ENCODE measurements at regions not wholly inside any gene's neighbourhood (a gene's known extent, or its start where the extent isn't known, plus 50 kb on each side); places are given as distances from the start of the nearest gene placed in this dataset.

DNA sequence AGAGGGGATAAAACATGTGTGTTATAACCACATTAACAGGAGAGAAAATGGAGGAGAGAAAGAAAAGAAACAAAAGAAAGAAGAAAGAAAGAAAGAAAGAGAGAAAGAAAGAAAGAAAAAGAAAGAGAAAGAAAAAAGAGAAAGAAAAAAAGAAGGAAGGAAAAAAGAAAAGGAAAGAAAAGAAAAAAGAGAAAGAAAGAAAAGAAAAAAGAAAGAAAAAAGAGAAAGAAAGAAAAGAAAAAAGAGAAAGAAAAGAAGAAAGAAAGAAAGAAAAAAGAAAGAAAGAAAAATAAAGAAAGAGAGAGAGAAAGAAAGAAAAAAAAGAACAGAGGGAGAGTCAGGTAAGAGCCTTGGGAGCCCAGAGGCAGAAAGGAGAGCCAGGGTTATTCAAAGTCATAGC lies 446.6 kb upstream of the ASIC2 start:
- TF ChIP-seq EZH2 (IDR thresholded peaks at IDR 0.05; ENCODE audit: low read length, missing control alignments): no peak
- TF ChIP-seq, protein P1, sequence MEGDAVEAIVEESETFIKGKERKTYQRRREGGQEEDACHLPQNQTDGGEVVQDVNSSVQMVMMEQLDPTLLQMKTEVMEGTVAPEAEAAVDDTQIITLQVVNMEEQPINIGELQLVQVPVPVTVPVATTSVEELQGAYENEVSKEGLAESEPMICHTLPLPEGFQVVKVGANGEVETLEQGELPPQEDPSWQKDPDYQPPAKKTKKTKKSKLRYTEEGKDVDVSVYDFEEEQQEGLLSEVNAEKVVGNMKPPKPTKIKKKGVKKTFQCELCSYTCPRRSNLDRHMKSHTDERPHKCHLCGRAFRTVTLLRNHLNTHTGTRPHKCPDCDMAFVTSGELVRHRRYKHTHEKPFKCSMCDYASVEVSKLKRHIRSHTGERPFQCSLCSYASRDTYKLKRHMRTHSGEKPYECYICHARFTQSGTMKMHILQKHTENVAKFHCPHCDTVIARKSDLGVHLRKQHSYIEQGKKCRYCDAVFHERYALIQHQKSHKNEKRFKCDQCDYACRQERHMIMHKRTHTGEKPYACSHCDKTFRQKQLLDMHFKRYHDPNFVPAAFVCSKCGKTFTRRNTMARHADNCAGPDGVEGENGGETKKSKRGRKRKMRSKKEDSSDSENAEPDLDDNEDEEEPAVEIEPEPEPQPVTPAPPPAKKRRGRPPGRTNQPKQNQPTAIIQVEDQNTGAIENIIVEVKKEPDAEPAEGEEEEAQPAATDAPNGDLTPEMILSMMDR (conservative IDR thresholded peaks at IDR 0.05 in 1 of 2, IDR thresholded peaks at IDR 0.05 in 1 of 2; ENCODE audit: low read depth in 1 of 2, low read length in 2 of 2): no peak
- H3K4me3 ChIP-seq (replicated peaks in 1 of 4; ENCODE audit: control extremely low read depth in 1 of 4, insufficient read depth in 1 of 4, low read depth in 3 of 4, low read length in 4 of 4): no peak overlapping the region

DNA sequence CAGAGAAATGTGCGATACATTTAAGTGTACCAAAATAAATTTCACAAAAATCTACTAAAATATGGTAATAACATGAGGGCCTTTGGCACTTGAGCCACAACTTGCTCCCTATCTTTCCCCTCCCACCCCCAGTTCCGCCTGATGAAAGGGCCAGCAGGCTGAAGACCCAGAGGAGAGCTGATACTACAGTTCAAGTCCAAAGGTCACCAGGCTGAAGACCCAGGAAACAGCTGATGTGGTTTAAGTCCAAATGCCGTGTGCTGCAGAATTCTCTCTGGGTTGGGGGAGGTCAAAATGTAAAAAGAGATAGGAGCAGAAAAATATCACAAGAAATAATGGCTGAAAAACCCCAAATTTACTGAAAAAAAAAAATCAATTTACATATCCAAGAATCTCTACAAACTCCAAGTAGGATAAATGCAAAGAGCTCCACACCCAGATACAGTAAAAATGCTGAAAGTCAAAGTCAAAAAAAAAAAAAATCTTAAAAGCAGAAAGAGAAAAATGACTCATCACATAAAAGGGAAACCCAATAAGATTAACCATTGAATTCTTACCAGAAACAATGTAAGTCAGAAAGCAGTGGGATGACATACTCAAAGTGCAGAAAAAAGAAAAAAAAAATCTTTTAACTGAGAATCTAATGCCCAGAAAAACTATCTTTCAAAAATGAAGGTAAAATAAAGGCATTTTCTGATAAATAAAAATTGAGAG lies 452.1 kb upstream of the ASIC2 start:
- Histone ChIP-seq H3K9me3 (ENCODE audit: control insufficient read depth, insufficient read depth, low read depth, low read length) (no peaks in the 10 kb centered on the region), H3K4me1 (ENCODE audit: control insufficient read depth, extremely low read depth, insufficient read depth, low read length) (no peaks in the 10 kb centered on the region), H3K79me2 (ENCODE audit: control insufficient read depth, insufficient read depth, low read length) (no peaks in the 10 kb centered on the region), H3K27me3 (ENCODE audit: control insufficient read depth, insufficient read depth, low read length) (no peaks in the 10 kb centered on the region), H3K4me3 (replicated peaks in 1 of 4; ENCODE audit: control extremely low read depth in 1 of 4, insufficient read depth in 1 of 4, low read depth in 3 of 4, low read length in 4 of 4) (no peak overlapping the region), H3K27ac (ENCODE audit: insufficient read depth, low read length) (no peak overlapping the region), H3K36me3 (ENCODE audit: control insufficient read depth, insufficient read depth, low read length) (no peaks in the 10 kb centered on the region), H3K9ac (ENCODE audit: insufficient read depth, low read length) (no peak overlapping the region), H4K20me1 (ENCODE audit: control insufficient read depth, extremely low read depth, insufficient read depth, low read length) (no peaks in the 10 kb centered on the region), H2AFZ (ENCODE audit: low read length) (no peak overlapping the region), H3K4me2 (ENCODE audit: extremely low read depth, insufficient read depth, low read length) (no peak overlapping the region)
- no peak for DNase-seq (ENCODE audit: low read depth in 2 of 2)
- no peak for TF ChIP-seq EZH2 (IDR thresholded peaks at IDR 0.05; ENCODE audit: low read length, missing control alignments)
- TF ChIP-seq, protein P1 (conservative IDR thresholded peaks at IDR 0.05 in 1 of 2, IDR thresholded peaks at IDR 0.05 in 1 of 2; ENCODE audit: low read depth in 1 of 2, low read length in 2 of 2): no peak

More for the DNA sequence above, 446.6 kb upstream of the ASIC2 start:
- no peak for DNase-seq (ENCODE audit: low read depth in 2 of 2)
- H3K4me2 ChIP-seq (ENCODE audit: extremely low read depth, insufficient read depth, low read length): no peak overlapping the region
- H3K79me2 ChIP-seq (ENCODE audit: control insufficient read depth, insufficient read depth, low read length): no peaks in the 10 kb centered on the region
- no peaks in the 10 kb centered on the region for H3K4me1 ChIP-seq (ENCODE audit: control insufficient read depth, extremely low read depth, insufficient read depth, low read length)
- no peak overlapping the region for H3K27ac ChIP-seq (ENCODE audit: insufficient read depth, low read length)
- no peak overlapping the region for H3K9ac ChIP-seq (ENCODE audit: insufficient read depth, low read length)
- H3K9me3 ChIP-seq (ENCODE audit: control insufficient read depth, insufficient read depth, low read depth, low read length): no peaks in the 10 kb centered on the region
- no peaks in the 10 kb centered on the region for H3K27me3 ChIP-seq (ENCODE audit: control insufficient read depth, insufficient read depth, low read length)
- no peak overlapping the region for H2AFZ ChIP-seq (ENCODE audit: low read length)
- H4K20me1 ChIP-seq (ENCODE audit: control insufficient read depth, extremely low read depth, insufficient read depth, low read length): no peaks in the 10 kb centered on the region
- H3K36me3 ChIP-seq (ENCODE audit: control insufficient read depth, insufficient read depth, low read length): no peaks in the 10 kb centered on the region

DNA sequence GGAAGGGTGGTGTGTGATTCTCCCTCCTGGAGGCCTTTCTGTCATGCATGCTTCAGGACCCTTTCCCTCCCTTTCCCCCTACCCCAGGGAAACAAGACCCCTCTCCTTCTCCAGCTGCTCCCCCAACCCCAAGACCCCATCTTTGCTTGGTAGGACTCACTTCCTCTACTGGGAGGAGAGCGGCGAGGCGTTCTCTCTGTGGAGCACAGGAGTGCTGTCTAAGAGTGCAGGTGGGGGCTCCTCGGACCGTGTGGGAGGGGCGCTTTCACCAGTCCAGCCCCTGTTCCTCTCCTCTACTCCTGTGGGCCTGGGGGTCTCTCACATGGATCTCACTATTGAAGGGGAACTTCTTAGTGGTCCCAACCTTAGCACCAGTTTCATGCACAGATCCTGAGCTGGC lies 456.1 kb upstream of the ASIC2 start:
- no peak for DNase-seq (ENCODE audit: low read depth in 2 of 2)
- Histone ChIP-seq H3K9me3 (ENCODE audit: control insufficient read depth, insufficient read depth, low read depth, low read length) (no peaks in the 10 kb centered on the region), H3K4me3 (replicated peaks in 1 of 4; ENCODE audit: control extremely low read depth in 1 of 4, insufficient read depth in 1 of 4, low read depth in 3 of 4, low read length in 4 of 4) (no peak overlapping the region), H3K79me2 (ENCODE audit: control insufficient read depth, insufficient read depth, low read length) (no peaks in the 10 kb centered on the region), H2AFZ (ENCODE audit: low read length) (no peak overlapping the region), H3K4me1 (ENCODE audit: control insufficient read depth, extremely low read depth, insufficient read depth, low read length) (no peaks in the 10 kb centered on the region), H3K4me2 (ENCODE audit: extremely low read depth, insufficient read depth, low read length) (no peak overlapping the region), H3K27ac (ENCODE audit: insufficient read depth, low read length) (no peak overlapping the region), H3K27me3 (ENCODE audit: control insufficient read depth, insufficient read depth, low read length) (no peaks in the 10 kb centered on the region), H3K36me3 (ENCODE audit: control insufficient read depth, insufficient read depth, low read length) (no peaks in the 10 kb centered on the region), H4K20me1 (ENCODE audit: control insufficient read depth, extremely low read depth, insufficient read depth, low read length) (no peaks in the 10 kb centered on the region), H3K9ac (ENCODE audit: insufficient read depth, low read length) (no peak overlapping the region)
- no peak for TF ChIP-seq EZH2 (IDR thresholded peaks at IDR 0.05; ENCODE audit: low read length, missing control alignments)
- TF ChIP-seq, protein P1 (conservative IDR thresholded peaks at IDR 0.05 in 1 of 2, IDR thresholded peaks at IDR 0.05 in 1 of 2; ENCODE audit: low read depth in 1 of 2, low read length in 2 of 2): no peak

Measured in fibroblast of lung (primary cell).